Activated CD4-positive, alpha-beta T cell treated with anti-CD3 and anti-CD28 coated beads, Interleukin-10, Interleukin-2, amounts not matched to agents 100 ng/mL and 50 ng/mL, durations not matched to agents 16 hours and 8 hours (primary cell): ENCODE measurements at regions not wholly inside any gene's neighbourhood (a gene's known extent, or its start where the extent isn't known, plus 50 kb on each side); places are given as distances from the start of the nearest gene placed in this dataset.

Experiments used
- DNase-seq: peaks from one replicate; pipeline ENCODE4 v3.0.0-alpha.2; 2020

DNA sequence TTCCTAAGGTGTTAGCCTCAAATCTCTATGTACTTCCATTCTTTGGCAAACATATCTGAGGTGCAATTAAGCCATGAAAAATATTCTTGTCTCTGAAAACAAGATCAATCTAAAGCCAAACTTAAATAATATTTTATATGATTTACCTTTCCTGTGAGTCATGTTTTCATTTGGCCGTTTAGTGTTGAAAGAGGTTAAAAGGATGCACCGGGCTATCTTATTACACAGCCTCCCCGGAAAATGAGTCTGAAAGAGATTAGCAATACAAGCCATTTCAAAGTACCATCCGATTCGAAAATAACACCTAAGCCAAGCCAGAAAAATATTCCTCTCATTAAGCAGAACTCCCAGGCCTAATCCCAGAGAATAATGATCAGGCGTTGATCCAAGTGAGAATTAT, 161.5 kb upstream of the EPHA5 start:
- no peak for DNase-seq

DNA sequence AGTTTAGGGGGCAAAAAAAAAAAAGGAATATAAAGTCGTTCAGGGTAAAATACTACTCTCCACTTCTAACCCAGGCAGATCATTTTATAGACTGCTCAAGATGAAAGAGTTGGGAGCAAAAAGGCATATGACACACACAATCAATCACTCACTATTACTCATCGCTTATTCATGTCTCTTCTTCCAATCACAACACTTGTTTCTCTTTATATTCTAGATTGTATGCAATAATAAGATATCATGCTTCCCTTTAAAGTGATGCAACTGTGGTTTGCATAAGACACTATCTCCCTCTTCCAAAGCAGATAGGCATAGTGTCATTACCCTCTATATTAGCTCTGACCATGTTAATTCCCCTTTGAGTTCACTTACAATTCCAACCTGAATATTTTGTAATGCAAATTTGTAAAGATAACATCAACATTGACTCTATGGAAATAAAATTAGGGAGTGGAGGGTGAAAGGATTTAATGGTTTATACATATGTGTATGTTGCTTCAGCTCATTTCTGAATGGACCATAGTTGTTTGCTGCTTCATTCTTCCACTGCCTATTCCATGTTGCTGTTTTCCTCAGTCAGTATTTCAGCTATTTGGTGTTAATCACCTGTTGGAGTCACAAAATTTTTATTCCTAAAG, 154.9 kb upstream of the EPHA5 start:
- DNase-seq, result no peak

GRCh38 chr4:65819192-65819591, 148.9 kb upstream of the EPHA5 start:
- DNase-seq, result no peak

DNA sequence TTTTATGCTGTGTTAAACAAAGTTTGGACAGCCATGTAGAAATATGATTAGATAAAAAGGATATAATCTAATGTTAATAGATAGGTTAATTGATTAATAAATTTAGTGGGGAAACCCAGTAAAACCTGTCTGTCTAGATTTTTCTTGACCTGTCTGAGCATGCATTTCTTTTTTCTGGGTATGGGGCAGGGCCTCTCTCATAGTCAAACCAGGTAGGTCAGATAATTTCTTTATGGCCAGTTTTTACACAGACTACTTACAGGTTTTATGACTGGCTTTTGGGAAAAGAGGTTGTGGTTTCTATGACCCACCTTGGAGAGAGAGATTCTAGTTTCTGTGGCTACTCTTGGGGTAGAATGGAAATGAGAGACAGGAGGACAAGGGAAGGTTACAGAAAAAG, 135.6 kb upstream of the EPHA5 start:
- no peak for DNase-seq

- no peak for DNase-seq
Measured at GRCh38 chr4:65799513-65799912, 129.2 kb upstream of the EPHA5 start.

DNA sequence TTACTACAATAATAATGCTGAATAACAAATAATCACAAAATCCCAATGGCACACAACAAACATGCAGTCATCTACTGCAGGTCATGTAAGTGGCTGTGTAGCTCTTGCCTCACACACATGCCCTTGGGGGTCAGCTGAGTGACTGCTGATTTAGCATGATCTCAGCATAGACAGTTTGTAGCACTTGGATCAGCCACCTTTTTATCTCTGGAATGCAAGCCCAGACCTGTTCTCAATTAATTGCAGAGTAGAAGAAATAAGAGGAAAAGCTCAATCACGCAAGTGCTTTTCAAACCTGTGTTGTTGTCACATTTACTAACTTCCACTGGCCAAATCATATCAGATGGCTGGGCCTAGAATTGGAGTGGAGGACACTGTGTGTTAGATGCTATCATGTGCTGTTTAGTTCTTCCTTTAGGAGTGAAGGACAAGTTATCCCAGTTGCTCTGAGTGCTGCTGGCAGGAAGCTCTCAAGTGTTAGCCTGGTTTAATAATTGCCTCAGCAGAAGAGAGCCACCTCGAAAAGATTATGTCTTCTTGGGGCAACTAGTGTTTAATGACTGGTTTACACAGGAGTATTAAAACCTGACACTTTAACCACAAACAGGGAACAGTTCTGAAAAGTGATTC, 128.3 kb upstream of the EPHA5 start:
- no peak for DNase-seq

DNA sequence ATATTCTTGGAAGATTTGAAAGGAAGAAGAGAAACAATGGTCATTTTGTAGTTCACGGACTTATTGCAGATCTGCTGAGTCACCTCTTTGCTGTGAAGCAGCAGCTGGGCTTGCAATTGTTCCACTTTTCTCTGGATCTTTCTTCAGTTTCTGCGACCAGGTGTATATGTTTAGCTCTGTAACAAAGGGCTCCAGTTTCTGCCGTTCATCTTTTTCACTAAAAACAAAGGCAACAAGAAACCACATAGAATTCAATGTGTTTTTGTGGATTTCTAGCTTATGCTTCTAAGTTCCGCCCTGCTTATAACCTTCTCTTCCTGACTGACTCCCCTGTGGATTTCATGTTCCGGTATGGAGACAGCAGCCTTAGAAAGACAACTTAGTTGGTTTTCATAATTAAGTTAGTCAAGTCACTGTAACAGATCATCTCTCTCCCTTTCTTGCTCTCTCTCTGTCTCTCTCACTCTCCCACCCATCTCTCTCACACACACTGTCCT, 121.6 kb upstream of the EPHA5 start:
- no peak for DNase-seq

DNA sequence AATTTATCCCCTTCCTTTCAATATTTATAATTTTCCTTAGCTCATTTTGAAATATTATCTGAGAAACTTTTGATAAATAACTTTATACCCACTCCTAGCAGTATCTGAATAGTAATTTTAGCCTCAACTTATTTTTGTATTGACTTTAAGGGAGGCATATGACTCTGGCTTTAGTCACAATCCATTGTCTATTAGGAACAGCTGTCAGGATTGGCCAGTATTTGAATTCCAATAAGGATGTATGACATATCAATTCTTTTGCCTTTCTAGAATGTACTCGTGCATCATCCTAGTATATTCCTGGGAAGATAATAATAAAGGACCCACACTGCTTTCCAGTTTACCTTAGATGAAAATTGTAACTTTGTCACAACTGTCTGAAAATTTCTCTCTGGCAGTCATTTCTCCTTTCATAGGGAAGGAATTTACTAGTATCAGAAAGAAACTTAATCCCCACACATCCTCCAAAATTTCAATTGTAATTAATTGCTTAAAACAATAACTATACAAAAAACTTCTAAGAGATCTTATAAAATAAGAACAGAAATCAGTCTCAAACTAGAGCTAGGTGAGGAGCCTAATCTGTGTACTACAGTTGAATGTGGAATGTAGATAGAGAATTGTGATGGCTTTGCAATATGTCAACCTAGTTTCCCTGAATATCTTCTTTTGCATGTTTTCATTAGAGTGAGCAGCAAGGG, 121.0 kb upstream of the EPHA5 start:
- no peak for DNase-seq

GRCh38 chr4:65789805-65790204, 119.5 kb upstream of the EPHA5 start:
- DNase-seq, result no peak

DNA sequence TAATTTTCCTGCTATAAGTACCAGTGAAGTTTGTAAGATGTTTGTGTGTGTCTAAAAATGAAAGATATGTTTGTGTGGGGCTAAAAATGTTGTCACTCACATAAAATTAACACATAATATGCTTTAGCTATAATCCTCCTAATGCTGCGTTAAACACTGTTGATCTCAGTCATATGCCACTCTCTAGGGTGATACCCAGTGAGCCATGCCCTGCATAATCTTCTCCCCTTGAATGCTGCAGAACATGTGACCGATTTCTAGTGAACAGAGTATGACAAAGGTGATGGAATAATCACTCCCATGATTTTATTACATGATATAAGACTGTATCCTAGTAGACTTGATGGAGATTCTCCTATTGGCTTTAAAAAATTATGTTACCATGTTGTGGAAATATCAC, 119.1 kb upstream of the EPHA5 start:
- DNase-seq, result no peak

GRCh38 chr4:65777270-65777669, 107.0 kb upstream of the EPHA5 start:
- DNase-seq, result no peak

DNA sequence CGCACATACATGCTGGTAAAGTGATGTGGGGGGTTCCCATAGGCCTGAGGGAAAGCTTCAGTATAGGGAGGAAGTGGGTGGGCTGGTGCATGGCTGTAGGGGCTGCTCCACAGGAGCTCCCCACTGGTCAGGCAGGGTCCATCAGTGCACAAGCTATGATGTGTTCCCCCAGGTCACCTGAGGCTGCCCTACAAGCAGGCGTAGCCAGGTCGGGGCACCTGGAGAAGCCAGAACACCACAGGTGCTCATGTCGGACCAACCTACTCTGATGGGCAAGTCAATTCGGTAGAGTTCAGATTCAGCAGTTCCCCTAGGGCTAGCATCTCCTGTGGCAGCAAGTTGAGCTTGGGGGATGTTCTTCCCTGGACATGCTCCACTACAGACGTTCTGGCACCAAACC, 103.3 kb upstream of the EPHA5 start:
- no peak for DNase-seq

- no peak for DNase-seq
Measured at GRCh38 chr4:65747386-65747785, 77.1 kb upstream of the EPHA5 start.

DNA sequence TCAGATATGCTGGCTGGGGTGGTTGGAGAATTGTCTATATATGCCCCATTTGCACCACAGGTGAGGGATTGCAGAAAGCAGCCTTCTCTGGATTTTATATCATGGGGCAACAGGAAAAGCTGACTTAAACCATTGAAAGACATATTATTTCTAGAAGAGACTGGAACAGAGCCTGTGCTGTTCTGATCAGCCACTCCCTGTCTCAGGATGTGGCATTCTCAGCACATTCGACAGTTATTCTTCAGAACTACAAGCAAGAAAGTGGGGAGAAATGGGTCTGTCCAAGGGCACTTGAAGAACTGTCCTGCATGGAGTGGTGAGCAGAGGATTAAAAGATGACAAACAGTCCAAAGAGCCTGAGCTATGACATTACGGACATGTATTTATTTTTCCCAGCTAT, 67.8 kb upstream of the EPHA5 start:
- no peak for DNase-seq

- DNase-seq, result no peak
Measured at GRCh38 chr4:65737672-65738071, 67.4 kb upstream of the EPHA5 start.

- no peak for DNase-seq
Measured at GRCh38 chr4:65724973-65725372, 54.7 kb upstream of the EPHA5 start.
